GM12875 (cell line): ENCODE measurements at regions not wholly inside any gene's neighbourhood (a gene's known extent, or its start where the extent isn't known, plus 50 kb on each side); places are given as distances from the start of the nearest gene placed in this dataset.

Experiments used
- H3K4me3 ChIP-seq: one replicate; pipeline ENCODE4 v1.5.1; 2011; ENCODE audit warnings: low read depth, low read length, control low read depth
- TF ChIP-seq, protein P1 (sequence below): IDR thresholded peaks from 2 replicates; pipeline ENCODE4 v1.5.1; 2011; ENCODE audit warnings: low read depth, mild to moderate bottlenecking, control low read depth, inconsistent platforms, low read length, moderate library complexity, borderline replicate concordance; ENCODE audit not compliant: insufficient read depth

DNA sequence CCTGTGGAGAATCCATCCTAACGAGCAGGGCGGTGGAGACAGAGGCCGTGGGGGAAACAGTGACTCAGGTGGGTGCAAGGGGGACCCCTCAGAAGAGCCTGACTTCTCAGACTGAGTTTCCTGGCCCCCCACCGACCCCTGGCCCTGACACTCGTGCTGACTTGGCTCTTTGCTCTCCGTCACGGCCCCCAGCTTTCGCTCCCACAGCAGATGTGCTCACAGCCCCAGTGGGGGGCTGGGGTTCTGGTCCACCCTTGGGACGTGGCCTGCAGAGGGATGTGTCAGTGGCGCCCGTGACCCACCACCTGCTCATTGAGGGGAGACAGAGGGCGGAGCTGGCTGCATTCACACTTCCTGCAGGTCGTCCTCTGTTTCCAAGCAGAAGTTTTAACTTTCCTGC is 62.9 kb upstream of the IRX4 start:
- H3K4me3 ChIP-seq = no peak overlapping the region
- TF ChIP-seq, protein P1, sequence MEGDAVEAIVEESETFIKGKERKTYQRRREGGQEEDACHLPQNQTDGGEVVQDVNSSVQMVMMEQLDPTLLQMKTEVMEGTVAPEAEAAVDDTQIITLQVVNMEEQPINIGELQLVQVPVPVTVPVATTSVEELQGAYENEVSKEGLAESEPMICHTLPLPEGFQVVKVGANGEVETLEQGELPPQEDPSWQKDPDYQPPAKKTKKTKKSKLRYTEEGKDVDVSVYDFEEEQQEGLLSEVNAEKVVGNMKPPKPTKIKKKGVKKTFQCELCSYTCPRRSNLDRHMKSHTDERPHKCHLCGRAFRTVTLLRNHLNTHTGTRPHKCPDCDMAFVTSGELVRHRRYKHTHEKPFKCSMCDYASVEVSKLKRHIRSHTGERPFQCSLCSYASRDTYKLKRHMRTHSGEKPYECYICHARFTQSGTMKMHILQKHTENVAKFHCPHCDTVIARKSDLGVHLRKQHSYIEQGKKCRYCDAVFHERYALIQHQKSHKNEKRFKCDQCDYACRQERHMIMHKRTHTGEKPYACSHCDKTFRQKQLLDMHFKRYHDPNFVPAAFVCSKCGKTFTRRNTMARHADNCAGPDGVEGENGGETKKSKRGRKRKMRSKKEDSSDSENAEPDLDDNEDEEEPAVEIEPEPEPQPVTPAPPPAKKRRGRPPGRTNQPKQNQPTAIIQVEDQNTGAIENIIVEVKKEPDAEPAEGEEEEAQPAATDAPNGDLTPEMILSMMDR = no peak

DNA sequence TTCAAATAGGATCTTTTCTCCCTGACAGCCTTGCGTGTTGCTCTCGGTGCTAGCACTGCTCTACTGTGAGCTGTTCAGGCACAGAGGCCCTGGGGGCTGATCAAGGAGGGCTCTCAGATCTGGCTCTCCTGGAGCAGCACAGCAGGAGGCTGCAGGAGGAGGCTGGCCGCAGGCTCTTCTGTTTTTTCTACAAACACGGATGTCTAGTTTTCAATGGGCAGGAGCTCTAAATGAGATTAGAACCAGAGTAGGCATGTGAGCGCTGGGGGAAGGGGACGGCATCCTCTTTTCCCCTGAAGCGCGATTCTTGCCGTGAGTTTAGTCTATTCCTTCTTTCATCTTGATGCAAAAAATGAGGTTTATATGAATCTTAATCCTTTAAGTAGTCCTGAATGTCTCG is 61.7 kb upstream of the IRX4 start:
- TF ChIP-seq, protein P1 = no peak
- no peak overlapping the region for H3K4me3 ChIP-seq

DNA sequence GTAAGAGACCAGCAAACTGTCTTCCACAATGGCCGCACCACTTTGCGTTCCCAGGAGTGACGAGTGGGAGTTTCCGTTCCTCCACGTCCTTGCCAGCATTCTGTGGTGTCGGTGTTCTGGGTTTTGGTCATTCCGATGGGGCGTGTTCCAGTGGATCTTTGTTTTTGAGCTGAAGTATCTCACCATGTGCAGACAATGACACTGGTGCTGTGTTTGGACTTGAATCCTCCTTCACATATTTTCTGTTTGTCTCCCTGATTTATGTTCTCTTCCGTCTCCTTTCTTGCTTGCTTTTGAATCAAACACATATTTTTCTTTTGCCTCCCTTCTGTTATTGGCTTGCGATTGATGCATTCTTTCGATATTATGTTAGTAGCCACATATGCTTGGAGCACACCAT is 60.8 kb upstream of the IRX4 start:
- H3K4me3 ChIP-seq = no peak overlapping the region
- TF ChIP-seq, protein P1 = no peak

DNA sequence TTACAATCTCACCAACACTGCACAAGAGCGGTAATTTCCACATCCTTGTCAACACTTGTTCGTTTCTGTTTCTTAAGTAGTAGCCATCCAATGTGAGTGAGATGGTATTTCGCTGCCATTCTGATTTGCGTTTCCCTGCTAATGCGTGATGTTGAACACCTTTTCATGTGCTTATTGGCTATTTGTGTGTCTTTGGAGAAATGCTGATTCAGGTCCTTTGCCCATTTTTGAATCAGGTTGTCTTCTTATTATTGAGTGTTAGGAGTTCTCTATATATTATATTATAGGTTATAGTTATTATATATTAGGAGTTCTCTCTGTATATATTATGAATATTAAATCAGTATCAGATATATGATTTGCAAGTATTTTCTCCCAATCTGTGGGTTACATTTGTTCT is 59.9 kb upstream of the IRX4 start:
- no peak overlapping the region for H3K4me3 ChIP-seq
- TF ChIP-seq, protein P1 = no peak

DNA sequence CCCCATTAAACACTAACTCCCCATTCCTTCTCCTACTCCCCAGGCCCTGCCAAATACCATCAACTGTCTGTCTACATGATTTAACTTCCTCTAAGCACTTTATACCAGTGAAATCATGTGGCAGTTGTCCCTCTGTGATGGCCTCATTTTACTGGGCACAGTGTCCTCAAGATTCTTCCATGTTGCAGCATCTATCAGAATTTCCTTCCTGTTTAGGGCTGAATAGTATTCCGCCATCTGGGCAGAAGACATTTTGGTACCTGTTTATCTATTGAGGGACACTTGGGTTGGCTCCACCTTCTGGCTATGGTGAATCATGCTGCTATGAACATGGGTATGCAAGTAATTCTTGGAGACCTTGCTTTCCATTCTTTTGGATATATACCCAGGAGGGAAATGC is 59.4 kb upstream of the IRX4 start:
- TF ChIP-seq, protein P1 = no peak
- H3K4me3 ChIP-seq = no peak overlapping the region

DNA sequence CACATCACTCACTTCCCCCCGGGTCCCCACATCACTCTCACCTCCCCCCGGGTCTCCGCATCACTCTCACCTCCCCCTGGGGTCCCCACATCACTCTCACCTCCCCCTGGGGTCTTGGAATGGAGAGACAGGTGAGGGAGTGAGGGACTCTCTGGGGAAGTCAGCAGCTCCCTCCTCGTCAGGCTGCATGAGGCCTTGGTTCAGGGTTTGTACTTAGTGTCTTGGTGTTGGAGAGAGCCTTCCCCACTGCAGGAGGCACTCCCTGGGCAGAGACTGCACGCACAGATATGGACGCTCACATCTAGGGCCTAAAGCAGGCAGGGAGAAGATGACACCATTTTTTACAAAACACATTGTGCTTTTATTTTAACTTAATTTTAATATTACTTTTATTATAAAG is 56.5 kb upstream of the IRX4 start:
- no peak overlapping the region for H3K4me3 ChIP-seq
- TF ChIP-seq, protein P1 = no peak

DNA sequence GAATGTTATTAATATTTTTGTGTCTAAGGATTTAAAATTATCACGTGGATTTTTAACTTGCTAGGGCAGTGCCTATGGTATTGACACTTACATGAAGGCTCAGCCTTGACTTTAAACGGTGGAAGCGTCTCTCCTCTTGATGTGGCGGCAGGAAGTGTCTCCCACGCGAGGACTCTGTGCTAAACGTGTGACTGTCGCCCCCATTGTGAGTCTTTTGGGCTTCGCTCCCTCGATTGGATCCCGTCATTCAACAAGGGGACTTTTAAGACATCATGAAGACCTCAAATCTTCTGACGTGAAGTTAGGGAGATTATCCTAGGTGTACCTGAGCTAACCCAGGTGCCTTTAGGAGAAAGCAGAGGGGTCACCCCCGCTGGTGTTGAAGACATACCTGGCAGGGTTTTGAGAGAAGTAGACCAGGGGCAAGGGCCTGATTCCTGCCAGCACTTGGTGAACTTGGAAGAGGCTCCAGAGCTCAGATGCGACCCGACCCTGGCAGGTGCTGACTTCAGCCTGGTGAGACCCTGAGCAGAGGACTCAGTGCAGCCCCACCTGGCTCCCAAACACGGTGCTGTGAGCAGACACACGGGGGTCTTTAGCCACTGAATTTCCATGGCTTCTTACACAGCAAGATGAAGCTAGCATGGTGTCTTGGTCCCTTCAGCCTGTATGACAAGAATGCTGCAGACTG is 55.7 kb upstream of the IRX4 start:
- TF ChIP-seq, protein P1 = no peak
- no peak overlapping the region for H3K4me3 ChIP-seq
